ENCODE measurements at regions not wholly inside any gene's neighbourhood (a gene's known extent, or its start where the extent isn't known, plus 50 kb on each side); places are given as distances from the start of the nearest gene placed in this dataset.

DNA sequence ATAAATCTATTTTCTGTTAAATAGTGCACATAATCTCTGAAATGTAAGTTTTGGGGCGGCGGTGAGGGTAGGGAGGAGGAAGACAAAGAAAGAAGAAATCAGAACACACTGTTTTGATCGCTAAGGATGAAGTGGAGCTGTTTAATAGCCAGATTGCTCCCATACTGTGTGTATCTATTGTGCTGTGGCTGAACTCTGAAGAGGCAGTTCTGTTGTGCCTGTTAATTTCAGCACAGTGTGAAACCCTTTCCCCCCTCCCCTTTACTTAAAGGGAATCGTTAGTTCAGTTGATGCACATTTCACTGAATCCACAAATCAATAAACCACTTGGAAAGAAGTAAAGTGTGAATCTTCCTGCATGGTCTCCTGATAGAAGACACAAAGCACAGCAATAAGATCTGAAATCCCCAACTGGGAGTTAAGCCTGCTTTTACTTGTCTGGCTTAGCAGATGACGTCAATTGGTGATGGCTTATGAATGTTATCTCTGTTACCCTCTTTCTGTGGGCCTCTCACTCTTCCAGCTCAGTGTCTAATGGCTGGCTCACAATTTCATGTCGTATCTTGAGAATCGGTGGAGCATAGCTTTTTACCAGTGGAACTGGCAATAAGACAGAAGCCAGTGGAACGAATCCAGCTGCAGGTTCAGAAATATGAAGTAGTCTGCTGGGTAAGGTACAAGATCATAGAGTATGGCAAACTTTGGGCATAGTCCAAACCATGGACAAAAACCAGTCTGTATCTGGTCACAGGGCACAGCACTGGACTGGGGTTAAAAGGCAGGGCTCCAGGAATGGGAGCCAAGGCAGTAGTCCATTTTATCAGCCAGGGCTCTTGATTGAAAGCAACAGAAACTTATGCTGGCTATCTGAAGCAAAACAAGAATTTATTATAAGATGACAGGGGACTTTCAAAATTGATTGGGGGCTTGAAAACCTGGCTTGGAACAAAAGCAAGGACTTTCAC, 413.5 kb upstream of the SEL1L start:
- Histone ChIP-seq H3K79me1 (replicated peaks; ENCODE audit: low read length, poor library complexity, severe bottlenecking) (no peaks in the 10 kb centered on the region), H3K4ac (ENCODE audit: low read depth in 1 of 2, low read length in 2 of 2) (no peak overlapping the region), H4K91ac (ENCODE audit: low read length) (no peak overlapping the region), H4K8ac (ENCODE audit: low read length) (no peak overlapping the region), H3K4me1 (ENCODE audit: control insufficient read depth, insufficient read depth, low read depth, low read length) (no peaks in the 10 kb centered on the region), H3K18ac (ENCODE audit: low read depth in 1 of 2, low read length in 2 of 2) (no peak overlapping the region), H2AK5ac (ENCODE audit: low read length, severe bottlenecking) (no peak overlapping the region), H3K4me3 (ENCODE audit: insufficient read depth in 1 of 2, low read depth in 1 of 2, low read length in 2 of 2) (no peak overlapping the region), H2BK120ac (ENCODE audit: low read depth, low read length) (no peak overlapping the region), H3K27ac (ENCODE audit: low read length, poor library complexity, severe bottlenecking) (no peak overlapping the region), H3K9me3 (ENCODE audit: control insufficient read depth, low read length) (peaks cover 6% of the 10 kb centered on the region), H3K36me3 (ENCODE audit: control insufficient read depth in 1 of 2, insufficient read depth in 2 of 2, low read depth in 1 of 2, low read length in 2 of 2) (no peaks in the 10 kb centered on the region), H2BK12ac (ENCODE audit: low read length in 2 of 2) (no peak overlapping the region), H3K9ac (ENCODE audit: low read length) (no peak overlapping the region), H2BK15ac (ENCODE audit: low read depth, poor library complexity, severe bottlenecking) (no peak overlapping the region), H3K27me3 (ENCODE audit: control insufficient read depth in 1 of 2, insufficient read depth in 1 of 2, low read length in 2 of 2) (no peaks in the 10 kb centered on the region), H2AFZ (ENCODE audit: low read depth, low read length) (no peak overlapping the region), H2BK5ac (ENCODE audit: low read depth, low read length, poor library complexity, severe bottlenecking) (no peak overlapping the region), H3K4me2 (ENCODE audit: low read length, poor library complexity, severe bottlenecking) (no peak overlapping the region), H3K14ac (ENCODE audit: low read length in 2 of 2) (no peak overlapping the region), H3K23ac (ENCODE audit: low read length in 2 of 2) (no peak overlapping the region)
- DNase-seq, result no peak
- WGBS, result 68% methylated on average over 8 of the region's 8 CpGs

DNA sequence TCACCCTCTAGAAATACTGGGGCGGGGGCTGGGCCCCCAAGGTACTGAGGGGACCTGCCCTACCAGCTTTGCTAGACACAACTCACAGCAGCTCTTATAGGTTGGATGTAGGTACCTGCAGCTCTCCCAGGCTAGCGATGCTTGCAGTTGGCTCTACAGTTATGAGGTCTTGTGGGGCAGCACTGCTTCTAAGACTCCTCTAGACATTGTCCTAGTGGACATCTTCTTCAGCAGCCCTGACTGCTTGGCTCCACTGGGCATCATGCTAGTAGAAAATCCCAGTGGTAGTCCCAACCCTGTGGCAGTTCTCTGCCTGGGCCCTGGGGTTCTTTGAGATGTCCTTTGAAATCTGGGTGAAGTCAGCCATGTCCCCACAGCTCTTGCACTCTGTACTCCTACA, 419.3 kb upstream of the SEL1L start:
- Histone ChIP-seq H3K14ac (ENCODE audit: low read length in 2 of 2) (no peak overlapping the region), H3K23ac (ENCODE audit: low read length in 2 of 2) (no peak overlapping the region), H3K4me3 (ENCODE audit: insufficient read depth in 1 of 2, low read depth in 1 of 2, low read length in 2 of 2) (no peak overlapping the region), H3K4me2 (ENCODE audit: low read length, poor library complexity, severe bottlenecking) (no peak overlapping the region), H2AK5ac (ENCODE audit: low read length, severe bottlenecking) (no peak overlapping the region), H3K4me1 (ENCODE audit: control insufficient read depth, insufficient read depth, low read depth, low read length) (no peaks in the 10 kb centered on the region), H4K8ac (ENCODE audit: low read length) (no peak overlapping the region), H3K27me3 (ENCODE audit: control insufficient read depth in 1 of 2, insufficient read depth in 1 of 2, low read length in 2 of 2) (no peaks in the 10 kb centered on the region), H2BK15ac (ENCODE audit: low read depth, poor library complexity, severe bottlenecking) (no peak overlapping the region), H2BK5ac (ENCODE audit: low read depth, low read length, poor library complexity, severe bottlenecking) (no peak overlapping the region), H3K9ac (ENCODE audit: low read length) (no peak overlapping the region), H2AFZ (ENCODE audit: low read depth, low read length) (no peak overlapping the region), H2BK120ac (ENCODE audit: low read depth, low read length) (no peak overlapping the region), H3K36me3 (ENCODE audit: control insufficient read depth in 1 of 2, insufficient read depth in 2 of 2, low read depth in 1 of 2, low read length in 2 of 2) (no peaks in the 10 kb centered on the region), H2BK12ac (ENCODE audit: low read length in 2 of 2) (no peak overlapping the region), H3K4ac (ENCODE audit: low read depth in 1 of 2, low read length in 2 of 2) (no peak overlapping the region), H3K79me1 (replicated peaks; ENCODE audit: low read length, poor library complexity, severe bottlenecking) (no peaks in the 10 kb centered on the region), H4K91ac (ENCODE audit: low read length) (no peak overlapping the region), H3K9me3 (ENCODE audit: control insufficient read depth, low read length) (peaks cover 4% of the 10 kb centered on the region), H3K27ac (ENCODE audit: low read length, poor library complexity, severe bottlenecking) (no peak overlapping the region), H3K18ac (ENCODE audit: low read depth in 1 of 2, low read length in 2 of 2) (no peak overlapping the region)
- 52% methylated on average over 2 of the region's 2 CpGs for WGBS
- no peak for DNase-seq

DNA sequence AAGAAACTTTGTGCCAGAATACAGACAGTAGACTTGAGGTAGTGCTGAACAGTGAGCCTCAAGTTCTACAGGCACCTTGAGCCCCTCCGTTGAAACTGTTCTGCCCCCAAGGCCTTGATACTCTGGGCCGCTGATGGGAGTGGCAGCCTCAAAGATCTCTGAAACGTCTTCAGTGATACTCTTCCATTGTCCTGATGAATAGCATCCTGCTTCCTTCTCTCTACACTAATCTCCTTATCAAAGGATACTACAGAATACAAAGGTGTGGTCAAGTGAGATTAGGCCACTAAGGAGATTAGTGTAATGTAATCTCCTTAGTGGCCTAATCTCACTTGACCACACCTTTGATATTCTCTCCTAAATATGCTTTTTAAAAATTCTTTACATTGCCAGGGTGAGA, 419.8 kb upstream of the SEL1L start:
- Histone ChIP-seq H4K8ac (ENCODE audit: low read length) (no peak overlapping the region), H3K4me2 (ENCODE audit: low read length, poor library complexity, severe bottlenecking) (no peak overlapping the region), H2BK15ac (ENCODE audit: low read depth, poor library complexity, severe bottlenecking) (no peak overlapping the region), H4K91ac (ENCODE audit: low read length) (no peak overlapping the region), H3K14ac (ENCODE audit: low read length in 2 of 2) (no peak overlapping the region), H3K27ac (ENCODE audit: low read length, poor library complexity, severe bottlenecking) (no peak overlapping the region), H3K27me3 (ENCODE audit: control insufficient read depth in 1 of 2, insufficient read depth in 1 of 2, low read length in 2 of 2) (no peaks in the 10 kb centered on the region), H3K9ac (ENCODE audit: low read length) (no peak overlapping the region), H3K4me3 (ENCODE audit: insufficient read depth in 1 of 2, low read depth in 1 of 2, low read length in 2 of 2) (no peak overlapping the region), H3K9me3 (ENCODE audit: control insufficient read depth, low read length) (peaks cover 4% of the 10 kb centered on the region), H2BK12ac (ENCODE audit: low read length in 2 of 2) (no peak overlapping the region), H3K4me1 (ENCODE audit: control insufficient read depth, insufficient read depth, low read depth, low read length) (no peaks in the 10 kb centered on the region), H3K23ac (ENCODE audit: low read length in 2 of 2) (no peak overlapping the region), H3K4ac (ENCODE audit: low read depth in 1 of 2, low read length in 2 of 2) (no peak overlapping the region), H2AFZ (ENCODE audit: low read depth, low read length) (no peak overlapping the region), H2BK120ac (ENCODE audit: low read depth, low read length) (no peak overlapping the region), H3K79me1 (replicated peaks; ENCODE audit: low read length, poor library complexity, severe bottlenecking) (no peaks in the 10 kb centered on the region), H2BK5ac (ENCODE audit: low read depth, low read length, poor library complexity, severe bottlenecking) (no peak overlapping the region), H3K18ac (ENCODE audit: low read depth in 1 of 2, low read length in 2 of 2) (no peak overlapping the region), H3K36me3 (ENCODE audit: control insufficient read depth in 1 of 2, insufficient read depth in 2 of 2, low read depth in 1 of 2, low read length in 2 of 2) (no peaks in the 10 kb centered on the region), H2AK5ac (ENCODE audit: low read length, severe bottlenecking) (no peak overlapping the region)
- whole genome bisulfite sequencing, result 78% methylated on average over 2 of the region's 3 CpGs
- no peak for DNase-seq

DNA sequence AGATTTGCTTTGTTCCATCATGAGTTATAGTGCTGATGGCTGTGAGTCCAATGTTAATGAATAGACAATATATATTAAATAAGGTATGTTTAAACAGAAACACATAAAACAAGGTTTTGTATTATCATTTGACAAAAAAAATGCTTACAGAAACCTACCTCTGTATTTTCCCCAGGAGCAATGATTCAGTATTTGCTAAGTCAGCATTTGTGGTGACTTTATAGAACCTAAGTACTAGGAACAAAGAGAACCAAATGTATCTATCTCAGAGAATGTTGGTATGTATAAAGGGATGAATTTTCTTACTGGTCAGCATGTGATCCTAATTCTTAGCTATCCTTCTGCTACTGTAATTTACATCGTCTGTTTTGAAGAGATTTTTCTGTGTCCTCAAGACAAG, 421.5 kb upstream of the SEL1L start:
- Histone ChIP-seq H3K23ac (ENCODE audit: low read length in 2 of 2) (no peak overlapping the region), H4K91ac (ENCODE audit: low read length) (no peak overlapping the region), H4K8ac (ENCODE audit: low read length) (no peak overlapping the region), H3K4me3 (ENCODE audit: insufficient read depth in 1 of 2, low read depth in 1 of 2, low read length in 2 of 2) (no peak overlapping the region), H2BK120ac (ENCODE audit: low read depth, low read length) (no peak overlapping the region), H2BK12ac (ENCODE audit: low read length in 2 of 2) (no peak overlapping the region), H3K9ac (ENCODE audit: low read length) (no peak overlapping the region), H3K27ac (ENCODE audit: low read length, poor library complexity, severe bottlenecking) (no peak overlapping the region), H3K4me2 (ENCODE audit: low read length, poor library complexity, severe bottlenecking) (no peak overlapping the region), H3K36me3 (ENCODE audit: control insufficient read depth in 1 of 2, insufficient read depth in 2 of 2, low read depth in 1 of 2, low read length in 2 of 2) (no peaks in the 10 kb centered on the region), H3K18ac (ENCODE audit: low read depth in 1 of 2, low read length in 2 of 2) (no peak overlapping the region), H2BK15ac (ENCODE audit: low read depth, poor library complexity, severe bottlenecking) (no peak overlapping the region), H3K4me1 (ENCODE audit: control insufficient read depth, insufficient read depth, low read depth, low read length) (no peaks in the 10 kb centered on the region), H3K9me3 (ENCODE audit: control insufficient read depth, low read length) (peaks cover 4% of the 10 kb centered on the region), H3K27me3 (ENCODE audit: control insufficient read depth in 1 of 2, insufficient read depth in 1 of 2, low read length in 2 of 2) (no peaks in the 10 kb centered on the region), H3K79me1 (replicated peaks; ENCODE audit: low read length, poor library complexity, severe bottlenecking) (no peaks in the 10 kb centered on the region), H3K4ac (ENCODE audit: low read depth in 1 of 2, low read length in 2 of 2) (no peak overlapping the region), H2BK5ac (ENCODE audit: low read depth, low read length, poor library complexity, severe bottlenecking) (no peak overlapping the region), H2AK5ac (ENCODE audit: low read length, severe bottlenecking) (no peak overlapping the region), H3K14ac (ENCODE audit: low read length in 2 of 2) (no peak overlapping the region), H2AFZ (ENCODE audit: low read depth, low read length) (no peak overlapping the region)
- DNase-seq, result no peak
- WGBS, result 89% methylated on average over 1 of the region's 1 CpG
